Activated CD4-positive, alpha-beta memory T cell treated with anti-CD3 and anti-CD28 coated beads for 36 hours (primary cell): ENCODE measurements at regions not wholly inside any gene's neighbourhood (a gene's known extent, or its start where the extent isn't known, plus 50 kb on each side); places are given as distances from the start of the nearest gene placed in this dataset.

Source experiments
- CTCF ChIA-PET: fragments of 350-600 bp; sonication (Branson Sonifier 250); formaldehyde crosslinking; loops from one replicate; lab custom pipeline; 2021; ENCODE audit warnings: antibody characterized with exemption, inconsistent platforms; lab: Charles Lee
- POLR2A ChIA-PET: fragments of 350-600 bp; sonication (Branson Sonifier 250); formaldehyde crosslinking; loops from one replicate; lab custom pipeline; 2021; ENCODE audit warnings: antibody characterized with exemption; lab: Charles Lee
- DNase-seq: peaks from one replicate; pipeline ENCODE4 v3.0.0-alpha.2; 2020
- H3K27ac Mint-ChIP-seq: one replicate; pipeline ENCODE4 v1.8.0; 2021; ENCODE audit warnings: mixed read lengths
- H3K27me3 Mint-ChIP-seq: one replicate; pipeline ENCODE4 v1.8.0; 2021; ENCODE audit warnings: mixed read lengths
- H3K36me3 Mint-ChIP-seq: one replicate; pipeline ENCODE4 v1.8.0; 2021; ENCODE audit warnings: mixed read lengths
- H3K4me1 Mint-ChIP-seq: one replicate; pipeline ENCODE4 v1.8.0; 2021; ENCODE audit warnings: low read depth, mixed read lengths
- H3K4me3 Mint-ChIP-seq: one replicate; pipeline ENCODE4 v1.8.0; 2021; ENCODE audit warnings: mild to moderate bottlenecking, mixed read lengths
- H3K9me3 Mint-ChIP-seq: one replicate; pipeline ENCODE4 v1.8.0; 2021; ENCODE audit warnings: mixed read lengths
- intact Hi-C: fragments of 100-400 bp; cut with micrococcal nuclease; formaldehyde crosslinking; loops from one replicate; pipeline ENCODE4 v1.15.1; 2023

- no peaks in the 10 kb centered on the region for H3K36me3 Mint-ChIP-seq
- H3K27me3 Mint-ChIP-seq: no peaks in the 10 kb centered on the region
- H3K9me3 Mint-ChIP-seq: no peaks in the 10 kb centered on the region
- ChIA-PET POLR2A (no interaction called here), CTCF (no interaction called here)
- no peaks in the 10 kb centered on the region for H3K4me1 Mint-ChIP-seq
- intact Hi-C loops: no loop called here
- no peak overlapping the region for H3K27ac Mint-ChIP-seq
- H3K4me3 Mint-ChIP-seq: no peak overlapping the region
- no peak for DNase-seq
Observed at GRCh38 chr10:131678613-131679012, 222.2 kb upstream of the PPP2R2D start.

GRCh38 chr10:131679926-131680325 is 220.9 kb upstream of the PPP2R2D start:
- ChIA-PET POLR2A (no interaction called here), CTCF (no interaction called here)
- no peak overlapping the region for H3K4me3 Mint-ChIP-seq
- no peaks in the 10 kb centered on the region for H3K9me3 Mint-ChIP-seq
- H3K36me3 Mint-ChIP-seq: no peaks in the 10 kb centered on the region
- no peak for DNase-seq
- no peaks in the 10 kb centered on the region for H3K27me3 Mint-ChIP-seq
- H3K4me1 Mint-ChIP-seq: no peaks in the 10 kb centered on the region
- no peak overlapping the region for H3K27ac Mint-ChIP-seq
- intact Hi-C loops: no loop called here

GRCh38 chr10:131681122-131681521 is 219.7 kb upstream of the PPP2R2D start:
- intact Hi-C loops: no loop called here
- ChIA-PET CTCF (no interaction called here), POLR2A (no interaction called here)
- no peaks in the 10 kb centered on the region for H3K36me3 Mint-ChIP-seq
- H3K27me3 Mint-ChIP-seq: peaks cover 2% of the 10 kb centered on the region
- no peaks in the 10 kb centered on the region for H3K4me1 Mint-ChIP-seq
- no peak overlapping the region for H3K27ac Mint-ChIP-seq
- no peak overlapping the region for H3K4me3 Mint-ChIP-seq
- H3K9me3 Mint-ChIP-seq: no peaks in the 10 kb centered on the region
- no peak for DNase-seq

GRCh38 chr10:131681656-131682055 is 219.2 kb upstream of the PPP2R2D start:
- no peaks in the 10 kb centered on the region for H3K4me1 Mint-ChIP-seq
- DNase-seq: no peak
- CTCF ChIA-PET: no interaction called here
- H3K4me3 Mint-ChIP-seq: no peak overlapping the region
- no peaks in the 10 kb centered on the region for H3K36me3 Mint-ChIP-seq
- intact Hi-C loops: no loop called here
- no peaks in the 10 kb centered on the region for H3K9me3 Mint-ChIP-seq
- H3K27me3 Mint-ChIP-seq: peaks cover 2% of the 10 kb centered on the region
- POLR2A ChIA-PET: no interaction called here
- no peak overlapping the region for H3K27ac Mint-ChIP-seq

GRCh38 chr10:131682271-131682962 is 218.4 kb upstream of the PPP2R2D start:
- H3K9me3 Mint-ChIP-seq: no peaks in the 10 kb centered on the region
- H3K4me3 Mint-ChIP-seq: no peak overlapping the region
- no peak overlapping the region for H3K27ac Mint-ChIP-seq
- no peaks in the 10 kb centered on the region for H3K4me1 Mint-ChIP-seq
- intact Hi-C loops: no loop called here
- ChIA-PET CTCF (no interaction called here), POLR2A (no interaction called here)
- DNase-seq: no peak
- H3K36me3 Mint-ChIP-seq: no peaks in the 10 kb centered on the region
- H3K27me3 Mint-ChIP-seq: peaks cover 2% of the 10 kb centered on the region

- ChIA-PET POLR2A (no interaction called here), CTCF (no interaction called here)
- Mint-ChIP-seq H3K4me1 (no peaks in the 10 kb centered on the region), H3K27me3 (peaks cover 2% of the 10 kb centered on the region), H3K4me3 (no peak overlapping the region), H3K27ac (no peak overlapping the region), H3K9me3 (no peaks in the 10 kb centered on the region), H3K36me3 (no peaks in the 10 kb centered on the region)
- intact Hi-C loops: no loop called here
- no peak for DNase-seq
Observed at GRCh38 chr10:131683281-131683861, 217.4 kb upstream of the PPP2R2D start.

GRCh38 chr10:131683941-131684340 is 216.9 kb upstream of the PPP2R2D start:
- no peaks in the 10 kb centered on the region for H3K4me1 Mint-ChIP-seq
- H3K27me3 Mint-ChIP-seq: peaks cover 2% of the 10 kb centered on the region
- no peaks in the 10 kb centered on the region for H3K36me3 Mint-ChIP-seq
- ChIA-PET POLR2A (no interaction called here), CTCF (no interaction called here)
- H3K4me3 Mint-ChIP-seq: no peak overlapping the region
- H3K27ac Mint-ChIP-seq: no peak overlapping the region
- DNase-seq: no peak
- intact Hi-C loops: no loop called here
- H3K9me3 Mint-ChIP-seq: no peaks in the 10 kb centered on the region

- Mint-ChIP-seq H3K27ac (no peak overlapping the region), H3K9me3 (no peaks in the 10 kb centered on the region), H3K4me3 (no peak overlapping the region), H3K4me1 (no peaks in the 10 kb centered on the region), H3K36me3 (no peaks in the 10 kb centered on the region), H3K27me3 (peaks cover 2% of the 10 kb centered on the region)
- POLR2A ChIA-PET: no interaction called here
- intact Hi-C loops: no loop called here
- DNase-seq: no peak
- CTCF ChIA-PET: no interaction called here
Observed at GRCh38 chr10:131685007-131685406, 215.8 kb upstream of the PPP2R2D start.

- POLR2A ChIA-PET: interaction anchor here (0.7 kb wide), 1 partner anchor 1175 kb away, joined by 6 read pairs; no protein-coding TSS in a partner anchor
- CTCF ChIA-PET: no interaction called here
- no peaks in the 10 kb centered on the region for H3K9me3 Mint-ChIP-seq
- DNase-seq: no peak
- no peaks in the 10 kb centered on the region for H3K36me3 Mint-ChIP-seq
- H3K27ac Mint-ChIP-seq: no peak overlapping the region
- H3K4me1 Mint-ChIP-seq: no peaks in the 10 kb centered on the region
- no peak overlapping the region for H3K4me3 Mint-ChIP-seq
- intact Hi-C loops: no loop called here
- peaks cover 3% of the 10 kb centered on the region for H3K27me3 Mint-ChIP-seq
Observed at GRCh38 chr10:131685576-131685975, 215.2 kb upstream of the PPP2R2D start.

- POLR2A ChIA-PET: no interaction called here
- no peaks in the 10 kb centered on the region for H3K4me1 Mint-ChIP-seq
- intact Hi-C loops: no loop called here
- no peak overlapping the region for H3K4me3 Mint-ChIP-seq
- peaks cover 3% of the 10 kb centered on the region for H3K27me3 Mint-ChIP-seq
- H3K36me3 Mint-ChIP-seq: no peaks in the 10 kb centered on the region
- H3K27ac Mint-ChIP-seq: no peak overlapping the region
- DNase-seq: no peak
- CTCF ChIA-PET: no interaction called here
- no peaks in the 10 kb centered on the region for H3K9me3 Mint-ChIP-seq
Observed at GRCh38 chr10:131686781-131687420, 213.9 kb upstream of the PPP2R2D start.

GRCh38 chr10:131688304-131688703 is 212.5 kb upstream of the PPP2R2D start:
- no peaks in the 10 kb centered on the region for H3K4me1 Mint-ChIP-seq
- H3K27ac Mint-ChIP-seq: no peak overlapping the region
- ChIA-PET POLR2A (no interaction called here), CTCF (no interaction called here)
- intact Hi-C loops: no loop called here
- no peaks in the 10 kb centered on the region for H3K36me3 Mint-ChIP-seq
- H3K9me3 Mint-ChIP-seq: no peaks in the 10 kb centered on the region
- H3K27me3 Mint-ChIP-seq: peaks cover 3% of the 10 kb centered on the region
- no peak for DNase-seq
- H3K4me3 Mint-ChIP-seq: no peak overlapping the region

GRCh38 chr10:131689016-131689415 is 211.8 kb upstream of the PPP2R2D start:
- intact Hi-C loops: no loop called here
- H3K9me3 Mint-ChIP-seq: no peaks in the 10 kb centered on the region
- DNase-seq: no peak
- CTCF ChIA-PET: no interaction called here
- H3K36me3 Mint-ChIP-seq: no peaks in the 10 kb centered on the region
- H3K27me3 Mint-ChIP-seq: peaks cover 3% of the 10 kb centered on the region
- POLR2A ChIA-PET: no interaction called here
- no peak overlapping the region for H3K4me3 Mint-ChIP-seq
- no peak overlapping the region for H3K27ac Mint-ChIP-seq
- H3K4me1 Mint-ChIP-seq: no peaks in the 10 kb centered on the region

GRCh38 chr10:131689486-131689885 is 211.3 kb upstream of the PPP2R2D start:
- Mint-ChIP-seq H3K27me3 (peaks cover 3% of the 10 kb centered on the region), H3K9me3 (no peaks in the 10 kb centered on the region), H3K4me3 (no peak overlapping the region), H3K36me3 (no peaks in the 10 kb centered on the region), H3K27ac (no peak overlapping the region), H3K4me1 (no peaks in the 10 kb centered on the region)
- ChIA-PET POLR2A (no interaction called here), CTCF (no interaction called here)
- intact Hi-C loops: no loop called here
- no peak for DNase-seq
